COLO668 (cell line): ENCODE measurements at regions not wholly inside any gene's neighbourhood (a gene's known extent, or its start where the extent isn't known, plus 50 kb on each side); places are given as distances from the start of the nearest gene placed in this dataset.
A peak's percentile ranks its signal among the peaks of the same experiment; 100 is the strongest.

ENCODE experiments used
- DNase-seq: peaks from one replicate; lab custom pipeline; 2025; ENCODE audit not compliant: unreplicated experiment; lab: John Stamatoyannopoulos, UW

DNA sequence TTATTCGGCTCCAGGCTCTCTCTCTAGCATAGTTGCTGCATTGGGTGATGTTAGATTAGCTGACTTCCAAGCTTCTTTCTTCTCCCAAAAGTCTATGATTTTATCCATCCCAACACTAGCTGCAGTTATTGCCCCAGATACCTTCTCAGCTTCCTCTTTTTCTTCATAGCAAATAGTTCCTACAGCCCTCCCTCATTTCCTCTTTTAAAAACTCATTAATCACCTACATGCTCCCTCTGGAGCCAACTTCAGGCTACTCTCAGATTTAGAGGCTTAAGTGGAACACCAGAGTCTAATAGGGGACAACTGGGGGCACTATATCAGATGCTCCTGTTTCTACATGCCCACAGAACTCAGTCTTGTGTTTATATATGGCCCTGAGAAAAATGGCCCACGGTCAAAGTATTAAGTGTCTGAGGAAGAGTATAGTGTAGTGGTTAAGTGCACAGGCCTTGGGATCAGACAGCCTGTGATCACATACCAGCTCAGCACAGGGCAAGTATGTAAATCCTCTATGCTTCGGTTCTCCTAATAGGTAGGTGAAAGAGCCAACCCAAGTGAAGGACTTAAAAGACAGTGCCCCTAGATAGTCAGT lies 241.9 kb upstream of the SLC14A2 start:
- no peak for DNase-seq

DNA sequence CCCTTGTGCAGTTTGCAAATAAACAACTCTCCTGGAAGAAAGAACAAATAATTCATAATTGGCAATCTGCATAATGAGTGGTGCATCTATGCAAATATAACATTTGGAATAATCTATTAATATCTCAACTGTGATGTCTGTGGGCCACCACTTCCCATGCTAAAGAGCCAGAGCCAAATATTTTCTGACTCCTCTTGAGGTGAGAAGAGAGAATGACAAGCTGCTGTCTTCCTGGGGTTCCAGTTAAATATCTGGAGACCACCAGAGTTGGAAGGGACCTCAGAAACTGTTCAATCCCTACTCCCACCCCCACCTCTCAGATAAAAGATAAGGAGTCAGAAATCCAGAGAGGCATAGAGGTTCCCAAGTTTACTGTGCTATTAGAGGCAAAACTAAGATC lies 241.0 kb upstream of the SLC14A2 start:
- DNase-seq, result no peak

DNA sequence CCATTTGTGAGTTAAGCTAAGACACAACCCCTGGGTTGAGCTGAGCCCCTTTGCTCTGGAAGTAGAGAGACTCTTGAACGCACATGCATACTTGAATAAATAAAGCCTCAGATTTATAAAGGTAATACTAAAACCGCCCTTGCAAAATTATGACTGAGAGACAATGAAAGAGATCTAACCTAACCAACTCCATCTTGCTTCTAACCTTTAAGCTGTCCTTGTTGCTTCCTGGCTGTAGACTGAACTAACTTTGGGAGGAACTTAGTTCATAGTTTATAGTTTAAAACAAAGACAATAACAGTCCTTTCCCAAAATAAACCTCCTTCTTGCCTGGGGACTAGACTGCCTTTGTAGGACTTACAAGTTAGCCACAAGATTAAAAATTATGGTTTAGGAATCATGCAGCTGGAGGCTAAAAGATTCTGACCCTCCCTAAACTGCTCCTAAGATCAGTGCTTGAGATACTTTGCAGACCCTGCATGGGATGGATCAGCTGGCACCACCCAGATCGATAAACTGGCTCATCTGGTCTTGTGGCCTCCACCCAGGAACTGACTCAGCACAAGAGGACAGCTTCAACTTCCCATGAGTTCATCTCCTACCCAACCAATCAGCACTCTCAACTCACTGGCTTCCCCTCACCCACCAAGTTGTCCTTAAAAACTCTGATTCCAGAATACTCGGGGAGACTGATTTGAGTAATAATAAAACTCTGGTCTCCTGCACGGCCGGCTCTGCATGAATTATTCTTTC lies 240.2 kb upstream of the SLC14A2 start:
- no peak for DNase-seq

DNA sequence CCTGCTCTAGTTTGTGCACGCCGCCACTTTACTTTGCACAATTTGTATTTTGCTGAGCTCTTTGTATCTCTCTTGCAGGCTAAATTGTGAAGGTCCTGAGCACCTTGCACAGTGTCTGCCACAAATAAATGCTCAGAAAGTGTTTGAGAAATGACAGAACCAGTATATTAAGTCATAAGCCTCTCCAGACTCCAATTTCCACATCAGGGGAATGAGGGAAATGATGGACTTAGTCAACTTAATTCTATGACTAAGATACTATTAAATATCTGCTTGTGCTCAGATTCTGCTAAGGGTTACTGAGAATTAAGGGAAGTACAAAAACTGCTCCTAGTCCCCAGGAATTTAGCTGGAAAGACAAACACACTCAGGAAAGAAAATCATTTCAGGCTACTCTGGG lies 239.1 kb upstream of the SLC14A2 start:
- DNase-seq, result no peak

DNA sequence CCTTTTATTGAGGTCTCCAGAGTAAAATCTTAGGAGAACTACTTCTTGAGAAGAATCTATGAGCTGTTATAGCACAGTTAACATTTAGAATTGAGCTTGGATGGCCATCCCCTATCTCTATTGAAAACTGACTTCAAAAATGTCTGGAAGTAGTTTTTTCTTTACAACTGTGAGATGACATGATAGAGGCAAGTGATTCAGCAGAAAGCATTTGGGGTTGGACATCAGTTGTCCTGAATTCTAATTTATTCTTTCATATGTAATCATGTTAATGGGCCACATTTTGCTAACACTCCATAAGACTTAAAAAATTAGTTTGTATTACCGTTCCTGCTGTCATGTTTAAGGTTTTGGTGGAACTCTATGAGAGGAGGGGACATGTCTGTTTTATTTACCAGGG lies 237.0 kb upstream of the SLC14A2 start:
- no peak for DNase-seq

DNA sequence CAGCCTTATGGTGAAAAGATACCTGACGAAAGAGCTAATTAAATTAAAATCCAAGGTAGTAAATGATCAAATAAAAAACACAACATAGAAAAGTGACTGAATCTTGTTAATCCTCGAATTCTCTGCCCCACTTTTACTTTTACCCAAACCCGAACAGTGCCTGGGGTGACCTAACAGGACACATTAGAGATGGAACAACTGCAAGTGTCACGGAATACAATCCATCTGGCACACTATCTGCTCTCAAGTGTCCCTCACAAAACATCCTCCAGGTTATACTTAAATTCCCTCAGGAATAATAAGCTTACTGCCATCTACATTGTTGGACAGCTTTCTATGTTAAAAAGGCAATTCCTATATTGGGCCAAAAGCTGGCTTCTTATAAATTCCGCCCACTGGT lies 236.3 kb upstream of the SLC14A2 start:
- no peak for DNase-seq

DNA sequence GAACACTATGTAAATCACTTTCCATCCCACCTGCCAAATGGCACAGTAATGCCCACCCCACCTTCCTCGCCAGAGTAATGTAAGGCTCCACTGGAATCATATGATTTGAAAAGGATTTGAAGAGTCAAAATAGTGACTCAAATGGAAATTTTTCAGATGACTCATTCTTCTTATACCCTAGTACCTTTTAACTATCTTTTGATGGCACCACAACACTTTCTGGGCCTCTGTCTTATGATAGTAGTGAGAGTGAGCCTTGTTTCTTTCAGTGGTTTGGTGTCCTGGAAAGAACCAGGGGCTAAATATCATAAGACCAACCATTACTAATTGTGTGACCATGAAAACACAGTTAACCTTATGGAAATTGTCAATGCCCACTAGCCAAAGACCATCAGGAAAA lies 235.4 kb upstream of the SLC14A2 start:
- no peak for DNase-seq

DNA sequence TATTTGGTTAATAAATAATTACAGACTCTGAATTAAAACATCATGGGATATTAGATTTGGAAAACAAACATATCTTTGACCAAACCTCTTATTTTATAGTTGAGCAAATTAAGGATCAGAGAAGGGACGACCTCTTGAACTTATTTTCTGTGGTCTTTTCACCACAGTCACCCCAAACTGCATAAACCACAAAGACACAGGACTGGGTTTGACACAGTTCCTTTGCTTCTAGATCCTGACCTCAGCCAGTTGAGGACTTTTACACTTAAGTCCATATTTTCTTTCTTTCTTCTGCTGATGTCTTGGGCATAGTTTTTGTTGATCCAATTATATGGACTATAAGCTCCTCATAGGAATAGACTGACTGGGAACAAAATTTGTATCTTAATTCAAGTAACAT lies 234.0 kb upstream of the SLC14A2 start:
- DNase-seq, result no peak

DNA sequence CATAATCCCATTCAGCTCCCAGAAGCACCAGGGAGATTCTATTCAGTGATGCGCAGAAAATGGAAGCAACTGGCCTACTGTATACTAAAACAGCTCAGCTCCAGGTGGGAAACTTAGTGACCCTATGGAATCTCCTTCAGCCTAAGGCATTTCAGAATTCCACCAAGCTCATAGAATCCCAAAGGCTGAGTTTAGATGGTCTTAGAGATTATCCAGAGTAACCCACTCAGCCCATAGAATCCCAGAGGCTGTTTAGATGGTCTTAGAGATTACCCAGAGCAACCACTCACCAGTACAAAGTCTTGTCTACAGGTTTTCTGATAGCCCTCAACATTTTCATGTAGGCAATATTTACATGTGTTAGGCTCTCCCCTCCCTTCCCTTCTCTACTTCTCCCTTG lies 232.0 kb upstream of the SLC14A2 start:
- DNase-seq, result no peak

DNA sequence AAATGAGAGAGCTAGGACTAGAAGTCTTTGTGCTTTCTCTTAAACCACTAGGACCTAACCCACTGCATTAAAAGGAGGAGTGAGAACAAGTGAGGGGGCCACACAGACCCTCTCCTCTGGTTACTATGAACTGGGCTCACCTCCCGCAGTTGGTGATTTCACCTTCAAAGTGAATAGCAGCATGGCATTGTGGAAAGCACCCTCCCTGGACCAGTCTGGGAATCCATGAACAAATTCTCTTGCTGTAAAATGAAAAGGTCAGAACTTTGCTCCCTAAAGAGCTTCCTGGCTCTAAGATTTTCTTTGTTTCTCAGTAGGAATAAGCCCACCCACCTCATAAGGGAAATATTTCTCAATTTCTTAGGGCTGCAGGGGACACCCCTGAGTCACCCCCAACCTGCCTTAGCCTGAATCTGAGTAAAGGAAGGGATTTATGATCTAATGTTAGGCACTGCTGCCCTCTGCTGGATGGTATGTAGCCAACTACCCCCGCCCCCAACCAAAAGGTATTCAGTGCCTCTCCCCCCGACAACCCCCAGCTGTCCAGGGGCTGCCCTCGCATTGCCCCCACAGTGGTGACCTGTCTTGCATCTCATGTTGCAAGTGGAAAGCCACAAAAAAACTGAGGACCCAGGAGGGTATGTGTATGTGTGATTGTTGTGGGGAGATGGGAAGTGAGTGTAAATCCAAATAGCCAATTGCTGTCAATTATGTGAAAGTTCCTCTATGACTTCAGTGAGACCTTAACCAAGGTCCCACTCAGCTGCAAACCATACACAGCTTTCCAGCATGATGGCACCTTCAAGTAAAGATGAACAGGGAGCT lies 230.9 kb upstream of the SLC14A2 start:
- peak; percentile 75 for DNase-seq

DNA sequence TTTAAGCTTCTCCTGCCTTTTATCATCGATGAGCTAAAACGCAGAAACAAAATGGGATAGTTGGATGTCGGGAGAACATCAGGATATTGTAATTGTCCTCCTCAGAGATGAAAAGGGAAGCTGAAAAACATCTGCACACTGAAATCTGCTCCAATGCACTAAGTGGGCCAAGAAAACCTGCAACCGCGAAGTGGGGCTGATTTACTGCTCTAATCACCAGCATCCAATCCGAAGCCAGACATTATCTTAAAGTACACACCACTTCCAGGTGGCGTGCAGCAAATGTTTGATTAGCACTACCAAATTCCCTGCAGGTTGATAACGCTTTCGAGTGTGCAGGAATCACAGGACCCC lies 230.3 kb upstream of the SLC14A2 start:
- DNase-seq, result no peak

DNA sequence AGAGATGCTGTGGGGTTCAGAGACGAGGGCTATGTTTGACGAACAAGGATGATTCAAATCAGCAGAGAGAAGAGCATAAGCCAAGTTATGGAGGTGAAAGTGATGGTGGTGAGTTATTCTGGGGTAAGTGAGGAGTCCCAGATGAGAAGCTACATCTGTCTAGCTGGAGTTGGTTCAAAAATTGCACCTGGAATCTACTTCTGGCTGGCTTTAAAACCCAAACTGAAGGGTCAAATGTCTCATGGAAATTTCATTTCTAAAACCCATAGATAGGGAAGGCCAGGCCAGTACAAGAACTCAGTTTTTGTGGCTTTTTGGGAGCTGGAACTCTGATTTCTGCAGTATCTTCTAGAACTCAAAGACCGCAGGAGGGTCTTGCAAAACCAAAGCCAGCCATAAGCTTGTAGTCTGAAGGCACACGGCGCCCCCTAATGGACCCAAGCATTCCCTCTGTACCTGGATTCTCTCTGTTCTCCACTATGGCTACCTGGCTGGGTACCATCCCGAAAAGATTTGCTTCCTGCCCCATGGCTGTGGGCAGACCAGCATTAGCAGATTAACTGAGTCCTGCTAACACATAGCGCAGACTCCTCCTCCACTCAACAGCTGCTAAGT lies 229.1 kb upstream of the SLC14A2 start:
- DNase-seq, result peak; percentile 73

DNA sequence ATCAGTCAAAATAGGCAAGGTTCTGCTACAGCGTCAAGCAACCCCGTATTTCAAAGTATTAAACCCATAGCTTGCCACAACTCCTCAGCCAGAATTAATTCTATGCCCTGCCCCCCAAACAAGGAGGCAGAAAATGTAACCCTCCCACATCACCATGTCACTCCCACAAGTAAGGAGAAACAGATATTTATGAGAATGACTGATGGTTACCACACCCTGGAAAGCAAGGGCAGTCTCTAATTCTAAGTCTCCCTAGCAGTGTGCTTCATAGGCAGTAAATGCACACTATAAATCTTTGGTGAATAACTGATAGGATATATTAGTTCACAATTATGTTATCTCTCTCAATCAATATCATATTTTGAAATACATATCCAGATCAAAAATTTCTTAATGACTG lies 228.0 kb upstream of the SLC14A2 start:
- no peak for DNase-seq

DNA sequence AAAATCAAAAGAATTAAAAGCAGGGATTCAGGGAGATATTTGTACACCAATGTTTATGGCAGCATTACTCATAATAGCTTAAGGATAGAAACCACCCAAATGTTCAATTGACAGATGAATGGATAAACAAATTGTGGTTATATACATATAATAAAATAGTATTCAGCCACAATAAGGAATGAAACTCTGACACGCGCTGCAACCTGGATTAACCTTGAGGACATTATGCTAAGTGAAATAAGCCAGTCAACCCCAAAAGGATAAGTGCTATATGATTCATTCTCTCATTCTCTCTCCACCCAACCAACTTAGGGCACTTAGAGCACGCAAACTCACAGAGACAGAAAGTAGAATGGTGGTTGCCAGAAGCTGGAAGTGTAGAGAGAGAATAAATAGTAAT lies 216.8 kb upstream of the SLC14A2 start:
- DNase-seq, result no peak

DNA sequence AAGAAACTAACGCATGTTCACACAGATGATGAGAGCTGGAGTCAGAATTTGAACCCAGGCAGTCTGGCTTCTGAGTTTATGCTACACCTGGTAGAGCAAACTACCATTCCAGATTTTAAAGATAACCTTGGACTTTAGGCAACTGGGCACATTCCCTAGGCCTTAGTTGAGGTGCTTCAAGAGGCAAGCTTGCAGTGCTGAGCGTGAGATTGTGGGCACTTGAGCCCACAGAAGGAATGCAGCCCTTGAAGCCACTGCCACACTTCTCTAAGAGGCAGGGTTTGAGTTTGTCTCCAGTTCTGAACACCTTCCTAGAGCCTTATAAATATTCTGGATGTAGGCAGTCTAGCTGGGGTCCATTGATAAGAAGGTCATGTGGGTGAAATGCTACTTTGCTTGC lies 216.1 kb upstream of the SLC14A2 start:
- no peak for DNase-seq

DNA sequence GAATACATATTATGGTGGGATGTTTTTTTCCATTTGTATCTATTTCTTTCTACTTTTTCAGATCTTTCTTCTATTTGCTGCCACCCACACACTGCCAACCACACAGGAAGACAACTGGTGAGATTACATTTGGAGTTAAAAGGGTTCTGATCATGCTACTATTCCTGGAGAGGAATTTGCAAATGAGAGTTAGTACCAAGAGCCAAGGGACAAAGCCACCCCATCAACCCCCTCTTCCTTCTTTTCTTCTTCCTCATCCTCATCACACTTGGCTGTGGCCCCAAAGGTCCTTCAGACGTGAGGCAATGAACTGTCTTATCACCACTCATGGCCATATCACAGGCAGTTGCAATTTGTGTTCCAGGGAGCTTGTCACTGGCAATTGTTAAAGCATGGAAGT lies 215.6 kb upstream of the SLC14A2 start:
- DNase-seq, result no peak

DNA sequence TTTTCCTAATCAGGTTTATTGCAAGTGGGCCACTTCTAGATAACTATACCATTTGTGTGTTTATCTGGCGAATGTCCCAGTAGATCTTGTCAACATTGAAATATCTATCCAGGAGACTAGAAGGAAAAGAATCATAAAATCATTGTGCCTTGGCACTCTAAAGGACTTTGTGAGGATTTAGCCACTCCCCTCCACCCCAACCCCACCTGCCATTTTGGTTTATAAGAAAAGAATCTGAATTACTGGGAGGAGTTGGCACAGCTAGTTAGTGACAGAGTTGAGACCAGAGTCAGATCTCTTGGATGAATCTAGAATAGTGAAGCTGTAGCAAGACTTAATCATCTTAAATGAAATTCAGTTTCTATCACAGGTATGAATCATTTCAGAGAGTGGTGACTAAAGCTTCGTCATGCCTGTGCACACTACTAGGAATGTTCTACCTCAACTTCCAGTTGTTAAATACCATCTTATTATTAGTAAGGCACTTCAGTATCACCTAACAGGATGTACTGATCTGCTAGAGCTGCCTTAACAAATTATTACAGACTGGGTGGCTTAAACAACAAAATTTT lies 212.7 kb upstream of the SLC14A2 start:
- no peak for DNase-seq

DNA sequence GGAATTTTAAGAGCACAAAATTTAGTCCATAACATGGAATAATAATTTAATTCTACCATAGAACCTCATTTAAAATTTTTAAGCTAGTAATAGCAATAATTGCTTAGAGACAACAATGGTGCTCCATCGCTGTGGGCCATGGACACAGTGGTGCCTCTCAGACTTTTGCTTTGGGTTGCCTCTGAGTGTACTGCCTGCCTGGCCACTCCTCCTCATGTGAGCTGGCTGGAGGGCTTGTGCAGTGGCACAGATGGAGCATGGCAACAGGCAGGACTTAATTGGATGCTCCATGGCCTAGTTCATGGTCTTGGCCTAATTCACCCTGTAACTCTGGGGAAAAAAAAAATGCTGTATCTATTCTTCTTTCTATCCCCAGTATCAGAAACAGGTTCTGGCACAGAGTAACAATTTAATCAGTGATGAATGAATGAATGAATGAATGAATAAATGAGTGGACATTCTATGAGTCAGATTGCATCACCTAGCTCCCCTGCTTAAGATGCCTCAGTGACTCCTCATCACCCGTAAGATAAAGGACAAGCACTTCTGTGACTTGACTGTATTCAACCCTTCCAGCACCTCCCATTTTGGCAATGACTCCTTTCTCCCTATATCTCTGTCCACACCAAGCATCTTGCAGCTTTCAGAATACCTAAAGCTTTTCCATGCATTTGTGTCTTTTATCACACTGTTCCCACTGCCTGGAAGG lies 211.8 kb upstream of the SLC14A2 start:
- DNase-seq, result no peak

DNA sequence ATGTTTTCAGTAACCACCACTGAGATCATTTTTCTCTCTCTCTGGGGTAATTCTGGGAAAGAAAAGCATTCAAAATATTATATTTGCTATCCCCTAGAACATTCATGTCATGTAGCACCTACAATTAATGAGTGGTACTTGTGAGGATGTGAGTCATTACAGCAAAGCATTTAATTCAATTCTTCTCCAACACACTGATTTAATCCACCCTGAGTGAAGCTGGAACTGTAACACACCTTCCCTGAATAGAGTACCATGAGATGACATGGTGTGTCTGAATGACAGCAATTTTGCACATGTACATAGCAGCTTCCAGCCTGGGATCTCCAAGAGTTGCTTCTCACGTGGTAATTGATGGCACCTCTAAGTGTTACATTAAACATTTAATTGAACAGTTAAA lies 207.1 kb upstream of the SLC14A2 start:
- no peak for DNase-seq

DNA sequence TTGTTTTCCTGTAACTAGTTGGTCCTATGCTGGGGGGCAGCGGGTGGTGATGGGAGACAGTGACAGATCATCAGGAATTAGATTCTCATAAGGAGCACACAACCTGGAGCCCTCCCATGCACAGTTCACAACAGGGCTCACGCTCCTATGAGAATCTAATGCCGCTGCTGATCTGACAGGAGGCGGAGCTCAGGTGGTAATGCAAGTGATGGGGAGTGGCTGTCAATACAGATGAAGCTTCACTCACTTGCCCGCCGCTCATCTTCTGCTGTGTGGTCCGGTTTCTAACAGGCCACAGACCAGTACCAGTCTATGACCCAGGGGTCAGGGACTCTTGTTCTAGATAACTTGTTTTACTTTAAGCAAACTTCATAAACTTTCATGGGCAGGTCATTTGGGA lies 205.3 kb upstream of the SLC14A2 start:
- DNase-seq, result no peak

DNA sequence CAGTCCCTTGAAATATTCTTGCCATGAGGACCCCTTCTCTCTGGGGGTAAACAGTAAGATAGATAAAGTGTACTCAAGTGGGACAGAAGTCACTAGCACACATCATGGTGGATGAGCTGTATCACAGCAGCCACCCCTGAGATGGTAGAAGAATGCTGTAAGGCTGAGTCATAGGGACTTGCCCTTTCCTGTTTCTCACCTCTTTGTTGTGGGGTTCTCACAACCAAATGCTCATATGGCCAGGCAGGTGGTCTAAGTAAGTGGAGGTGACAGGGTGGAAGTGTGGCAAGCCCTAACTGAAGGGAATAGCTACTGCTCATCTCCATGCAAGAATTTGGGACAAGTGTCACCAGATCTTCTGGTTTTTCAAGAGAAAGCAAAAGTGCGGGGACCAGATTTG lies 202.7 kb upstream of the SLC14A2 start:
- no peak for DNase-seq
